SU-DHL-6 (cell line): ENCODE measurements at regions not wholly inside any gene's neighbourhood (a gene's known extent, or its start where the extent isn't known, plus 50 kb on each side); places are given as distances from the start of the nearest gene placed in this dataset.

Experiments
- H2AFZ ChIP-seq: fragments of 200-600 bp; sonication (generic); 2 replicates; pipeline ENCODE4 v1.6.1; 2014; ENCODE audit warnings: low read depth, mild to moderate bottlenecking, moderate library complexity, mixed read lengths, antibody characterized with exemption, low read length; ENCODE audit not compliant: severe bottlenecking
- H3F3A ChIP-seq: fragments of 200-600 bp; shearing (Covaris generic); 2 replicates; pipeline ENCODE4 v1.6.0; 2016; ENCODE audit warnings: antibody characterized with exemption, mild to moderate bottlenecking; ENCODE audit not compliant: insufficient read depth
- H3K27ac ChIP-seq: fragments of 200-600 bp; sonication (generic); 2 replicates; pipeline ENCODE4 v1.5.1; 2016; ENCODE audit warnings: low read depth, mild to moderate bottlenecking, low read length, moderate library complexity, mixed read lengths
- H3K27me3 ChIP-seq: fragments of 200-600 bp; sonication (generic), shearing (Covaris generic); 2 replicates; pipeline ENCODE4 v1.6.0; 2014; ENCODE audit warnings: mild to moderate bottlenecking, low read length
- H3K36me3 ChIP-seq: fragments of 200-600 bp; sonication (generic); 2 replicates; pipeline ENCODE4 v1.6.1; 2014; ENCODE audit warnings: mild to moderate bottlenecking, low read length, mixed read lengths
- H3K4me2 ChIP-seq: fragments of 300-600, 200-600 bp; shearing (Covaris generic), sonication (generic); 2 replicates; pipeline ENCODE4 v1.6.0; 2014; ENCODE audit warnings: low read length, low read depth, mild to moderate bottlenecking; ENCODE audit not compliant: poor library complexity, severe bottlenecking
- H3K4me3 ChIP-seq: fragments of 200-600 bp; sonication (generic); 2 replicates; pipeline ENCODE4 v1.5.1; 2014; ENCODE audit warnings: antibody characterized with exemption, low read length, mild to moderate bottlenecking, mixed read lengths; ENCODE audit not compliant: insufficient read depth, poor library complexity, severe bottlenecking
- H3K79me2 ChIP-seq: fragments of 200-600 bp; sonication (generic); 2 replicates; pipeline ENCODE4 v1.6.1; 2014; ENCODE audit warnings: mild to moderate bottlenecking, low read length, moderate library complexity; ENCODE audit not compliant: insufficient read depth
- H3K9ac ChIP-seq: fragments of 200-600 bp; sonication (generic); 2 replicates; pipeline ENCODE4 v1.7.0; 2014; ENCODE audit warnings: mild to moderate bottlenecking, low read length
- H3K9me2 ChIP-seq: fragments of 200-600 bp; sonication (generic); replicated peaks from 2 replicates; pipeline ENCODE4 v1.6.1; 2014; ENCODE audit warnings: low read length; ENCODE audit not compliant: insufficient read depth
- H3K9me3 ChIP-seq: fragments of 200-600 bp; sonication (generic); 2 replicates; pipeline ENCODE4 v1.6.1; 2014; ENCODE audit warnings: low read length, mixed read lengths; ENCODE audit not compliant: insufficient read depth
- H4K20me1 ChIP-seq: fragments of 200-600 bp; sonication (generic); 2 replicates; pipeline ENCODE4 v1.6.1; 2014; ENCODE audit warnings: low read depth, mild to moderate bottlenecking, antibody characterized with exemption, low read length, moderate library complexity, mixed read lengths
- EZH2phosphoT487 ChIP-seq: fragments of 200-600 bp; sonication (generic), shearing (Covaris generic); conservative IDR thresholded peaks from 2 replicates; pipeline ENCODE4 v1.6.1; 2018; ENCODE audit warnings: mild to moderate bottlenecking, antibody characterized with exemption, low read length, moderate library complexity, mixed read lengths
- TF ChIP-seq, protein P1 (sequence below): fragments of 200-600 bp; sonication (generic); IDR thresholded peaks from one replicate; pipeline ENCODE4 v1.5.1; 2017; ENCODE audit warnings: antibody characterized with exemption, mild to moderate bottlenecking, low read length, moderate library complexity; ENCODE audit not compliant: insufficient read depth, poor library complexity, severe bottlenecking

DNA sequence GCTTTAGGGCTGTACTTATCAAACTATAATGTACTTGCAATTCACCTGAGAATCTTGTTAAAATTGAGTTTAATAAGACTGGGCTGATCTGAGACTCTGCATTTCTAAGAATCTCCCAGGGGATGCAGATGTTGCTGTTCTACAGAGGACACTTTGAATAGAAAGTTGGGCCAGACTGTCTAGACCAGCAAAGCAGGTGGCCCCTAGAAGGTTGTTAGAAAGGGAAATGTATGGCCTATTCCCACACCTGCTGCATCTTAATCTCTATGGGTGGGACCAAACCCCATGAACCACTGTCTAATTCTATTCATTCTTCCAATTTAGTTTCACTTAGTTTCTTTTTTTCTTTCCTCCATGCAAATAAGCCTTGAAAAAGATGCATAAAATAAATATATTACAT lies 413.2 kb upstream of the TECRL start:
- no peaks in the 10 kb centered on the region for H3K79me2 ChIP-seq
- H3K9me3 ChIP-seq: no peaks in the 10 kb centered on the region
- no peaks in the 10 kb centered on the region for H3K9me2 ChIP-seq
- no peaks in the 10 kb centered on the region for H3K36me3 ChIP-seq
- TF ChIP-seq, protein P1, sequence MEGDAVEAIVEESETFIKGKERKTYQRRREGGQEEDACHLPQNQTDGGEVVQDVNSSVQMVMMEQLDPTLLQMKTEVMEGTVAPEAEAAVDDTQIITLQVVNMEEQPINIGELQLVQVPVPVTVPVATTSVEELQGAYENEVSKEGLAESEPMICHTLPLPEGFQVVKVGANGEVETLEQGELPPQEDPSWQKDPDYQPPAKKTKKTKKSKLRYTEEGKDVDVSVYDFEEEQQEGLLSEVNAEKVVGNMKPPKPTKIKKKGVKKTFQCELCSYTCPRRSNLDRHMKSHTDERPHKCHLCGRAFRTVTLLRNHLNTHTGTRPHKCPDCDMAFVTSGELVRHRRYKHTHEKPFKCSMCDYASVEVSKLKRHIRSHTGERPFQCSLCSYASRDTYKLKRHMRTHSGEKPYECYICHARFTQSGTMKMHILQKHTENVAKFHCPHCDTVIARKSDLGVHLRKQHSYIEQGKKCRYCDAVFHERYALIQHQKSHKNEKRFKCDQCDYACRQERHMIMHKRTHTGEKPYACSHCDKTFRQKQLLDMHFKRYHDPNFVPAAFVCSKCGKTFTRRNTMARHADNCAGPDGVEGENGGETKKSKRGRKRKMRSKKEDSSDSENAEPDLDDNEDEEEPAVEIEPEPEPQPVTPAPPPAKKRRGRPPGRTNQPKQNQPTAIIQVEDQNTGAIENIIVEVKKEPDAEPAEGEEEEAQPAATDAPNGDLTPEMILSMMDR: no peak
- no peak for TF ChIP-seq EZH2phosphoT487
- no peak overlapping the region for H3K4me2 ChIP-seq
- H3K27me3 ChIP-seq: no peaks in the 10 kb centered on the region
- H3K27ac ChIP-seq: no peak overlapping the region
- H3K4me3 ChIP-seq: no peak overlapping the region
- no peak overlapping the region for H3K9ac ChIP-seq
- H3F3A ChIP-seq: no peaks in the 10 kb centered on the region
- no peaks in the 10 kb centered on the region for H4K20me1 ChIP-seq
- no peak overlapping the region for H2AFZ ChIP-seq

DNA sequence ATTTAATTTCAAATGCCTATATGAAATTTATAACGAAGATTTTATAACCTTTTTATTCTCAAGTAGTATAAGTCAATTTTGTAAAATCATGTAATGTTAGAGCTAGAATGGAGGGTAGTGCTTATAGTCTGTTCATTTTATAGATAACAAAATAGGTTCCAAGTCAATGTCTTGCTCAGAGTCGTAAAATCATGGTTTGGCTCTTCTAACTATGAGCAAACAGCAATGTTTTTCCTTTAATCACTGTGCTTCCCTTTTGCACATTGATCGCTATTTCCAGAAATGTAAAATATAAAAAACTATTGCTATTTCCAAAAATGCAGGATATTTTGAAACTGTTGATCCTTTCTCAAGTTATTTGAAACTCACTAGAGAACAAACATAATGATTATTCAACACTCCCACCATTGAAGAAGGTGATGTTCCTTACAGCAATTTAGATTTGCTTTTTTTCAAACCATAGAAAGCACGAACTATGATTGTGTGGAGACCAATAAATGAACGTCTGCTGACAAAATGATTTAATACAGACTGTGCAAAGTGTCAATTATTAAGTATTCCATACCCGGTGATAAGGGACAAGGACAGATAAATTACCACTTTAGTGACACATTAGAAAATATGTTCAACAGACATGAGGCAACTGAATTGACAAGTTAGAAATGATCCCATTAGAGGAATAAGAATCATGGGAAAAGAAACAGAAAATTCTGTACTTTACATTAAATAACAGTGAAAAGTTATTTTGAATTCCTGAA lies 412.1 kb upstream of the TECRL start:
- H3K36me3 ChIP-seq: no peaks in the 10 kb centered on the region

DNA sequence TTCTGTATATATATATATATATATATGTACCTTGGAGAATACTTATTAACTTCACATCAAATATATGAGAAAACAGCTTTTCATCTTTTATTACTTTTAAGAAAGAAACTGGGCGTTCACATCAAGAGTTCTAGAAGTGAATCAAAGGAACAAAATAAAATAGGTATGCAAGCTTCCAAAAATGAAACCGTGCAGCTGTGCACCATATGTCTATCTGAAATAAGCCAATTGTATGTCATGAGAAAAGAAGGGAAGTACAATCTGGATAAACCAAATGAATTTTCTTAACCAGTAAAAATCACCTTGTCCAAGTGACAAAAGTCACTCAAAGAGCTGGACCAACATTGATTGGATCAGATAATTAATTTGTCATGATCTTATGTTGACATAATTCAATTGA lies 405.4 kb upstream of the TECRL start:
- H3K27me3 ChIP-seq: no peaks in the 10 kb centered on the region
- H3F3A ChIP-seq: no peaks in the 10 kb centered on the region
- no peaks in the 10 kb centered on the region for H4K20me1 ChIP-seq
- no peak overlapping the region for H3K4me3 ChIP-seq
- no peak overlapping the region for H3K9ac ChIP-seq
- TF ChIP-seq, protein P1: no peak
- no peak for TF ChIP-seq EZH2phosphoT487
- H3K36me3 ChIP-seq: no peaks in the 10 kb centered on the region
- H3K9me3 ChIP-seq: no peaks in the 10 kb centered on the region
- no peaks in the 10 kb centered on the region for H3K79me2 ChIP-seq
- no peak overlapping the region for H2AFZ ChIP-seq
- H3K27ac ChIP-seq: no peak overlapping the region
- H3K9me2 ChIP-seq: no peaks in the 10 kb centered on the region
- H3K4me2 ChIP-seq: no peak overlapping the region

More for the DNA sequence above, 412.1 kb upstream of the TECRL start:
- Histone ChIP-seq H3K4me3 (no peak overlapping the region), H3K27me3 (no peaks in the 10 kb centered on the region), H3K27ac (no peak overlapping the region), H3K79me2 (no peaks in the 10 kb centered on the region), H3K9me3 (no peaks in the 10 kb centered on the region), H2AFZ (no peak overlapping the region), H3K4me2 (no peak overlapping the region), H3F3A (no peaks in the 10 kb centered on the region), H4K20me1 (no peaks in the 10 kb centered on the region), H3K9ac (no peak overlapping the region), H3K9me2 (no peaks in the 10 kb centered on the region)
- TF ChIP-seq, protein P1: no peak
- no peak for TF ChIP-seq EZH2phosphoT487
